ENCODE measurements at regions not wholly inside any gene's neighbourhood (a gene's known extent, or its start where the extent isn't known, plus 50 kb on each side); places are given as distances from the start of the nearest gene placed in this dataset.
"Not testable (repeated sequence)": the region's sequence is repeated elsewhere in the genome, so short reads cannot be mapped to it uniquely, and the experiment has no call there.

- no peak for DNase-seq
Observed at GRCh38 chr1:173344034-173344743, 132.9 kb upstream of the PRDX6 start.

GRCh38 chr1:173347282-173347818 is 129.8 kb upstream of the PRDX6 start:
- DNase-seq: no peak

GRCh38 chr1:173352635-173353034 is 124.5 kb upstream of the PRDX6 start:
- DNase-seq: not testable (repeated sequence)

GRCh38 chr1:173353350-173353749 is 123.8 kb upstream of the PRDX6 start:
- DNase-seq: no peak

GRCh38 chr1:173354937-173355280 is 122.2 kb upstream of the PRDX6 start:
- DNase-seq: no peak

- no peak for DNase-seq
Observed at GRCh38 chr1:173355281-173356031, 121.7 kb upstream of the PRDX6 start.

- no peak for DNase-seq
Observed at GRCh38 chr1:173356191-173356762, 120.9 kb upstream of the PRDX6 start.

GRCh38 chr1:173360487-173361063 is 116.6 kb upstream of the PRDX6 start:
- DNase-seq: no peak

- no peak for DNase-seq
Observed at GRCh38 chr1:173362543-173362942, 114.6 kb upstream of the PRDX6 start.

- DNase-seq: peak; percentile 9
Observed at GRCh38 chr1:173364827-173365226, 112.3 kb upstream of the PRDX6 start.

GRCh38 chr1:173365341-173365740 is 111.8 kb upstream of the PRDX6 start:
- DNase-seq: no peak

GRCh38 chr1:173367136-173367535 is 110.0 kb upstream of the PRDX6 start:
- DNase-seq: no peak

- not testable (repeated sequence) for DNase-seq
Observed at GRCh38 chr1:173370586-173370985, 106.5 kb upstream of the PRDX6 start.

- DNase-seq: not testable (repeated sequence)
Observed at GRCh38 chr1:173376065-173376464, 101.1 kb upstream of the PRDX6 start.

GRCh38 chr1:173377266-173377665 is 99.9 kb upstream of the PRDX6 start:
- DNase-seq: no peak

- no peak for DNase-seq
Observed at GRCh38 chr1:173383351-173383750, 93.8 kb upstream of the PRDX6 start.

- DNase-seq: no peak
Observed at GRCh38 chr1:173388352-173388751, 88.8 kb upstream of the PRDX6 start.

- no peak for DNase-seq
Observed at GRCh38 chr1:173392895-173393658, 84.1 kb upstream of the PRDX6 start.

- DNase-seq: no peak
Observed at GRCh38 chr1:173393659-173394000, 83.5 kb upstream of the PRDX6 start.

GRCh38 chr1:173394813-173395212 is 82.3 kb upstream of the PRDX6 start:
- DNase-seq: not testable (repeated sequence)

- DNase-seq: peak; percentile 36
Observed at GRCh38 chr1:173395762-173396161, 81.4 kb upstream of the PRDX6 start.

GRCh38 chr1:173400387-173400995 is 76.6 kb upstream of the PRDX6 start:
- DNase-seq: no peak
